Mesenchymal stem cell (in vitro differentiated cells and primary cell): ENCODE measurements at regions not wholly inside any gene's neighbourhood (a gene's known extent, or its start where the extent isn't known, plus 50 kb on each side); places are given as distances from the start of the nearest gene placed in this dataset.
A peak's percentile ranks its signal among the peaks of the same experiment; 100 is the strongest.

ENCODE experiments used
- DNase-seq: peaks from one replicate; pipeline ENCODE4 v3.0.0-alpha.2; 2013
- H2AFZ ChIP-seq: one replicate; pipeline ENCODE4 v1.6.1; 2013; ENCODE audit warnings: low read depth, mild to moderate bottlenecking, control low read depth, inconsistent platforms, low read length, moderate library complexity
- H2AK5ac ChIP-seq: 2 replicates; pipeline ENCODE4 v1.6.1; 2013; ENCODE audit warnings: low read length, moderate library complexity, mild to moderate bottlenecking, inconsistent platforms; ENCODE audit not compliant: severe bottlenecking
- H2BK120ac ChIP-seq: one replicate; pipeline ENCODE4 v1.6.1; 2013; ENCODE audit warnings: low read depth, mild to moderate bottlenecking, inconsistent platforms, low read length, moderate library complexity
- H2BK12ac ChIP-seq, 2 experiments: one replicate each; pipeline ENCODE4 v1.6.1; 2013; ENCODE audit warnings: inconsistent platforms in 2 of 2, low read length in 2 of 2, mild to moderate bottlenecking in 2 of 2, moderate library complexity in 2 of 2, control low read depth in 1 of 2
- H2BK15ac ChIP-seq: one replicate; pipeline ENCODE4 v1.6.1; 2013; ENCODE audit warnings: mild to moderate bottlenecking, low read depth, inconsistent platforms; ENCODE audit not compliant: poor library complexity, severe bottlenecking
- H2BK5ac ChIP-seq: 2 replicates; pipeline ENCODE4 v1.6.1; 2013; ENCODE audit warnings: low read depth, mild to moderate bottlenecking, low read length, control low read depth, inconsistent platforms; ENCODE audit not compliant: poor library complexity, severe bottlenecking
- H3K14ac ChIP-seq, 2 experiments: one replicate each; pipeline ENCODE4 v1.6.1; 2013; ENCODE audit warnings: inconsistent platforms in 2 of 2, low read length in 2 of 2, control low read depth in 1 of 2, mild to moderate bottlenecking in 1 of 2, moderate library complexity in 1 of 2
- H3K18ac ChIP-seq, 2 experiments: one replicate each; pipeline ENCODE4 v1.6.1; 2013; ENCODE audit warnings: inconsistent platforms in 2 of 2, low read length in 2 of 2, control low read depth in 1 of 2, low read depth in 1 of 2, mild to moderate bottlenecking in 1 of 2
- H3K23ac ChIP-seq, 2 experiments: one replicate each; pipeline ENCODE4 v1.6.1; 2013; ENCODE audit warnings: inconsistent platforms in 2 of 2, low read length in 2 of 2, mild to moderate bottlenecking in 2 of 2, moderate library complexity in 2 of 2, control low read depth in 1 of 2
- H3K27ac ChIP-seq: 2 replicates; pipeline ENCODE4 v1.5.1; 2013; ENCODE audit warnings: mild to moderate bottlenecking, moderate library complexity, low read length, control low read depth, inconsistent platforms; ENCODE audit not compliant: poor library complexity, severe bottlenecking
- H3K27me3 ChIP-seq, 2 experiments: 2 replicates each; pipeline versions ENCODE4 v1.6.1 to v1.7.0; 2013; ENCODE audit warnings: low read length in 2 of 2, mild to moderate bottlenecking in 2 of 2, moderate library complexity in 2 of 2, control low read depth in 1 of 2, inconsistent platforms in 1 of 2; ENCODE audit not compliant: control insufficient read depth in 1 of 2, insufficient read depth in 1 of 2
- H3K36me3 ChIP-seq, 2 experiments: 2 replicates each; pipeline versions ENCODE4 v1.6.1 to v1.7.0; 2013; ENCODE audit warnings: low read length in 2 of 2, control low read depth in 1 of 2, inconsistent platforms in 1 of 2, low read depth in 1 of 2, mild to moderate bottlenecking in 1 of 2; ENCODE audit not compliant: insufficient read depth in 2 of 2, control insufficient read depth in 1 of 2
- H3K4ac ChIP-seq, 2 experiments: one replicate each; pipeline ENCODE4 v1.6.1; 2013; ENCODE audit warnings: inconsistent platforms in 2 of 2, low read length in 2 of 2, mild to moderate bottlenecking in 2 of 2, moderate library complexity in 2 of 2, control low read depth in 1 of 2, low read depth in 1 of 2
- H3K4me1 ChIP-seq: 2 replicates; pipeline ENCODE4 v1.6.1; 2013; ENCODE audit warnings: low read depth, low read length, control low read depth; ENCODE audit not compliant: control insufficient read depth, insufficient read depth
- H3K4me2 ChIP-seq: 2 replicates; pipeline ENCODE4 v1.6.1; 2013; ENCODE audit warnings: low read length, mild to moderate bottlenecking, inconsistent platforms; ENCODE audit not compliant: poor library complexity, severe bottlenecking
- H3K4me3 ChIP-seq, 2 experiments: 2 replicates each; pipeline versions ENCODE4 v1.5.1 to v1.7.0; 2013; ENCODE audit warnings: low read length in 2 of 2, mild to moderate bottlenecking in 2 of 2, control low read depth in 1 of 2, low read depth in 1 of 2; ENCODE audit not compliant: insufficient read depth in 1 of 2
- H3K79me1 ChIP-seq: replicated peaks from 2 replicates; pipeline ENCODE4 v1.6.1; 2013; ENCODE audit warnings: mild to moderate bottlenecking, control low read depth, low read length, inconsistent platforms; ENCODE audit not compliant: poor library complexity, severe bottlenecking
- H3K9ac ChIP-seq: 2 replicates; pipeline ENCODE4 v1.7.0; 2013; ENCODE audit warnings: mild to moderate bottlenecking, low read length, moderate library complexity
- H3K9me3 ChIP-seq: 2 replicates; pipeline ENCODE4 v1.7.0; 2013; ENCODE audit warnings: mild to moderate bottlenecking, low read length; ENCODE audit not compliant: control insufficient read depth
- H4K8ac ChIP-seq: one replicate; pipeline ENCODE4 v1.6.1; 2013; ENCODE audit warnings: inconsistent platforms, mild to moderate bottlenecking, low read length, moderate library complexity
- H4K91ac ChIP-seq: one replicate; pipeline ENCODE4 v1.6.1; 2013; ENCODE audit warnings: mild to moderate bottlenecking, low read length, inconsistent platforms
- WGBS: methylation state at CpG from one replicate; pipeline ENCODE4 v1.1.7; 2013; ENCODE audit warnings: mixed read lengths; 5-methylcytosine and 5-hydroxymethylcytosine counted together

DNA sequence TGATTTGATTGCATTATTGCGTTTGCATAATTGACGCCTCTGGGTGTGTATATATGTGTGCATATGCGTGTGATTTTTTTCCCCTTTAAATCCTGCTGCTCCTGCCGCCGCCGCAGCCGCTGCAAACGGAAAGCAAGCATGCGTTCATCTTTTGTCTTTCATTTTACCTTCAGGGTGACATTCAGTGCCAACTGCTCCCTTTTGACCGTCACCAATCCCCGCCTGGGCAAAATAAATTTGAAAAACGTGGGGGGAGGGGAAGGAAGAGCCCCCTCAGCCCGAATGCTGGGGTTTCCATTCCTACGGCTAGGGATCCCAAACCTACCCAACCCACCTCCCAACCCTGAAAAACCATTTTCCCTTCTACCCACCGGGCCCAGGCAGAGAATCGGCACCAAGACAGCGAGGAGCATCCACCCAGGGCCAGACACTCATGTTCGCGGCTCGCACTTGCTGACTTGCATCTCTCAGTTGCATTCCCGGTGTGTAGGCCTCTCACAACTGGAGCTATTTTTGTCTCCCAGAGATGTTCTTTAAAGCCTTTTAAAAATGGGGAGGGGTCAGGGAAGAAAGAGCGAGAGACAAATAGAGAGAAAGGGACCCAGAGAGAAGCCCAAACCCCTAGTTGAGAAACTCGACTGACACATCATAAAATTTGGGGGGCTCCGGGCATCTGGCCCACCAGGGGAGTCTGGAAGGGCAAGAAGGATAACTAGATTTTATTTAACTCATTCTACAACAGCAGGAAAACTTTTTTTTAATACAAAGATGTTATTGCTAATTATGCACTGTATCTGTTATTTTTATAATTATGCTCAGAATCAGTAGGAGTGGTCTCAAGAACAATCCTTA, 367.1 kb upstream of the ESRRG start:
- Histone ChIP-seq H3K79me1 (no peaks in the 10 kb centered on the region), H3K4ac (no peak overlapping the region), H2BK15ac (no peak overlapping the region), H3K27ac (no peak overlapping the region), H3K27me3 (peaks cover 10 to 19% of the 10 kb centered on the region in 2 experiments), H2AK5ac (no peak overlapping the region), H3K23ac (no peak overlapping the region), H2AFZ (peak overlapping the region; percentile 66), H4K91ac (no peak overlapping the region), H3K4me3 (peak overlapping the region in 1 of 2 experiments; percentile 64), H3K14ac (no peak overlapping the region), H4K8ac (no peak overlapping the region), H2BK5ac (no peak overlapping the region), H2BK120ac (no peak overlapping the region), H3K4me2 (peak overlapping the region; percentile 94), H3K36me3 (no peaks in the 10 kb centered on the region), H3K18ac (no peak overlapping the region), H3K9ac (peak overlapping the region; percentile 60), H2BK12ac (no peak overlapping the region), H3K4me1 (peaks cover 11% of the 10 kb centered on the region), H3K9me3 (no peaks in the 10 kb centered on the region)
- DNase-seq: no peak
- 36% methylated on average over 23 of the region's 24 CpGs for WGBS

DNA sequence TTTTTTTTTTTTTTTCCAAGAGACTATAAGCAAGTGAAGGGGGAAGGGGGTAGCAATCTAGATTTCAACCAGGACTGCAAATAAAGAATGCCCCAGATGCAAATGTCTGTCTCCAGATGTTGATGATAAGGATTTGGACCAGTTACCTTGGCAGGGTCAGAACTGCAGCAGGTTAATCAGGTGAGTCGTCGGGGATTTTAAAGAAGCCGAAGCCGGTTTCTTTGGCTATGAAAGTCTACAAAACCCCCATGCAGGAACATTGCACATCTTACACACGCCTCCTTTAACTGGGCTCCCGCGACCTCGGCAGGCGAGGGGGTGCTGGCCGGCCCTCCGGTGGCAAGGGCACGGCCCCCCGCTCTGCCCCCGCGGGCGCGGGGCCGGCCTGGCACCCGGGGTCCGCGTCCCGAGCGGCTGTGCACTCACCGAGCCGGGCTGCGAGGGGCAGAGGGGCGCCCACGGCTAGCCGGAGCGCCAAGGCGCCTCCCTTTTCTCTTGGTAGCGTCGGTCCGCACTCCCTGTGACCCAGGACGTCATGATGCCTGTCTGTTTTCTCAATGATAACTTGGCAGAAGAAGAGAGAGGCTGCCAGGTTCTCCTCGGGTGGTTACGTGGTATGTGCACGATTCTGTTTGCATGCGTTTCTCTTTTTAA, 366.3 kb upstream of the ESRRG start:
- WGBS: 2% methylated on average over 28 of the region's 39 CpGs
- H3K9ac ChIP-seq: peak overlapping the region; percentile 60
- peak overlapping the region; percentile 61 to 64 for H3K4me3 ChIP-seq

DNA sequence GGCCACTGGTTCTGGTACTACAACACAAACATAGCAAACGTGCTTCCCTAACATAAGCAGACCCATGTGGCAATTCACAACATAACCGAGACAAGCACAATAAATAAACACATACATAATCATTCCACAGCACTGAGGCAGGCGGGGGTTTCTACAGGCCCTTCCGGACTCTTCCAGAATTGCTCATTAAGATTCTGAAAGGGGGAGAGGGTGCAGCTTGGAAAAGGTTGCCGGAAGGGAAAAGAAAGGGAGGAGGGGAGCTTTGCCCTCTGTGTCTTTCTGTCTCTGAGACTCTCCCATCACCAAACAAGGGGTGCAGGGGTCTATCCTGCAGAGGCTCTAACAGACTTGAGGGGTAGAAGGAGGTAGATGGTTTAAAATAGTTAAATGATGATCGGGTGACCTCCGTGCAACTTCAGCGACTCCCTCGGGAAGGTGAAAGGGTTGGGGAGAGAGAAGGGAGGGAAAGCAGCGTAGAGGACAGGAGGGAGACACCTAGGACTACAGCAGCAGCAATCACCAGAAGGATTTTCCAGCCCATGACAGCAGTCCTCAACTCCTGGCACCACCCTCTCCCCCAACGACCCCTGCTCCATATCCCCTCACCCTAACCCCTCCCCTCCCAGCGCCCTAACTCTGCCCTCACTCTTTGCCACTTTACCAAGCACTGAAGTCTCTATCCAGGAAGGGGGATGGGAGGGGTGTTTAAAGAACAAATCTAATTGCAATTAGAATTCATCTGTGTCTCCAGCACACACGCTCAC, 365.5 kb upstream of the ESRRG start:
- 2% methylated on average over 9 of the region's 13 CpGs for WGBS

More for the DNA sequence above, 366.3 kb upstream of the ESRRG start:
- Histone ChIP-seq H3K4me2 (peak overlapping the region; percentile 94), H3K4me1 (peaks cover 11% of the 10 kb centered on the region), H2BK5ac (no peak overlapping the region), H3K23ac (no peak overlapping the region), H2BK12ac (peak overlapping the region in 1 of 2 experiments; percentile 64), H4K8ac (no peak overlapping the region), H3K79me1 (no peaks in the 10 kb centered on the region), H3K27ac (no peak overlapping the region), H2BK120ac (peak overlapping the region; percentile 89), H2AK5ac (no peak overlapping the region), H3K9me3 (no peaks in the 10 kb centered on the region), H3K18ac (peak overlapping the region; percentile 74 to 82), H3K36me3 (no peaks in the 10 kb centered on the region), H3K27me3 (peaks cover 10 to 19% of the 10 kb centered on the region in 2 experiments), H3K14ac (peak overlapping the region in 1 of 2 experiments; percentile 87), H4K91ac (peak overlapping the region; percentile 80), H3K4ac (peak overlapping the region in 1 of 2 experiments; percentile 68), H2AFZ (peak overlapping the region; percentile 95), H2BK15ac (no peak overlapping the region)
- peak; percentile 60 for DNase-seq

More for the DNA sequence above, 365.5 kb upstream of the ESRRG start:
- peak overlapping the region; percentile 18 for H2AFZ ChIP-seq
- peak overlapping the region; percentile 28 to 80 for H3K18ac ChIP-seq
- peaks cover 11% of the 10 kb centered on the region for H3K4me1 ChIP-seq
- H2BK12ac ChIP-seq: peak overlapping the region in 1 of 2 experiments; percentile 80
- H3K27me3 ChIP-seq: peaks cover 10 to 19% of the 10 kb centered on the region in 2 experiments
- no peak overlapping the region for H4K91ac ChIP-seq
- H3K4me3 ChIP-seq: no peak overlapping the region
- peak overlapping the region; percentile 94 for H3K4me2 ChIP-seq
- no peak overlapping the region for H2BK5ac ChIP-seq
- no peak overlapping the region for H3K23ac ChIP-seq
- H3K9me3 ChIP-seq: no peaks in the 10 kb centered on the region
- no peak overlapping the region for H3K9ac ChIP-seq
- H2BK15ac ChIP-seq: no peak overlapping the region
- no peak overlapping the region for H3K4ac ChIP-seq
- H3K27ac ChIP-seq: no peak overlapping the region
- no peaks in the 10 kb centered on the region for H3K36me3 ChIP-seq
- no peak overlapping the region for H2AK5ac ChIP-seq
- H2BK120ac ChIP-seq: no peak overlapping the region
- DNase-seq: peak; percentile 87
- no peak overlapping the region for H3K14ac ChIP-seq
- H4K8ac ChIP-seq: peak overlapping the region; percentile 4
- H3K79me1 ChIP-seq: no peaks in the 10 kb centered on the region
